Transverse colon (tissue), 4 donors: ENCODE measurements at regions not wholly inside any gene's neighbourhood (a gene's known extent, or its start where the extent isn't known, plus 50 kb on each side); places are given as distances from the start of the nearest gene placed in this dataset.

ENCODE experiments used
- DNase-seq: peaks from one replicate; pipeline ENCODE4 v3.0.0-alpha.2; 2019
- H3K27ac ChIP-seq, 4 donors: fragments of 200-600 bp; sonication (generic); 2 replicates each; pipeline ENCODE4 v1.5.1; 2016 to 2018; ENCODE audit warnings: inconsistent platforms in 4 of 4
- H3K27me3 ChIP-seq: fragments of 200-600 bp; sonication (generic); 2 replicates; pipeline ENCODE4 v1.5.1; 2017; ENCODE audit warnings: inconsistent platforms
- H3K36me3 ChIP-seq, 4 donors: fragments of 200-600 bp; sonication (generic); 2 replicates each; pipeline ENCODE4 v1.5.1; 2017 to 2019; ENCODE audit warnings: inconsistent platforms in 4 of 4
- H3K4me1 ChIP-seq, 4 donors: fragments of 200-600 bp; sonication (generic); 2 replicates each; pipeline ENCODE4 v1.5.1; 2017 to 2020; ENCODE audit warnings: inconsistent platforms in 4 of 4
- H3K4me3 ChIP-seq, 4 donors: fragments of 200-600 bp; sonication (generic); 1 replicate in 1 of 4; 2 replicates in 3 of 4; pipeline versions ENCODE4 v1.5.1 to v1.6.1; 2017 to 2019; ENCODE audit warnings: inconsistent platforms in 4 of 4
- H3K9me3 ChIP-seq, 2 donors: fragments of 200-600 bp; sonication (generic); 2 replicates each; pipeline ENCODE4 v1.5.1; 2017 to 2019; ENCODE audit warnings: inconsistent platforms in 2 of 2
- CTCF ChIP-seq, 5 experiments: fragments of 200-600 bp in 3 of 5; fragments of 450-650 bp in 2 of 5; sonication (generic) in 3 of 5; IDR thresholded peaks; 1 replicate in 2 of 5; 2 replicates in 3 of 5; pipeline ENCODE4 v1.5.1; 2016 to 2017; ENCODE audit warnings: antibody characterized with exemption in 5 of 5, inconsistent platforms in 3 of 5, mild to moderate bottlenecking in 2 of 5, moderate library complexity in 1 of 5
- EP300 ChIP-seq: sonication (generic); formaldehyde crosslinking; IDR thresholded peaks from one replicate; pipeline ENCODE4 v1.6.1; 2017; ENCODE audit warnings: antibody characterized with exemption, low read depth
- POLR2A ChIP-seq: fragments of 450-650 bp; IDR thresholded peaks from one replicate; pipeline ENCODE4 v1.6.1; 2016; ENCODE audit warnings: antibody characterized with exemption, mild to moderate bottlenecking, moderate library complexity
- POLR2AphosphoS5 ChIP-seq, 3 donors: sonication (generic); formaldehyde crosslinking; IDR thresholded peaks; one replicate each; pipeline ENCODE4 v1.6.1; 2016; ENCODE audit warnings: antibody characterized with exemption in 3 of 3
- WGBS, 2 donors: methylation state at CpG; one replicate each; pipeline ENCODE4 v1.1.5; 2018; ENCODE audit warnings: low coverage in 1 of 2; 5-methylcytosine and 5-hydroxymethylcytosine counted together
- in situ Hi-C, 4 donors: fragments of 200-750 bp; cut with MboI; loops; one replicate each; pipeline versions ENCODE4 v1.15.0 to v1.15.1; 2017; ENCODE audit warnings: low sequenced_read_pairs in 3 of 4, low pct_ligation_motif_present in 1 of 4, low pct_unique_long_range_greater_than_20kb in 1 of 4
- intact Hi-C: fragments of 100-400 bp; cut with DNase I; formaldehyde crosslinking; loops from one replicate; pipeline ENCODE4 v1.15.1; 2023; ENCODE audit warnings: low total_unique reads

DNA sequence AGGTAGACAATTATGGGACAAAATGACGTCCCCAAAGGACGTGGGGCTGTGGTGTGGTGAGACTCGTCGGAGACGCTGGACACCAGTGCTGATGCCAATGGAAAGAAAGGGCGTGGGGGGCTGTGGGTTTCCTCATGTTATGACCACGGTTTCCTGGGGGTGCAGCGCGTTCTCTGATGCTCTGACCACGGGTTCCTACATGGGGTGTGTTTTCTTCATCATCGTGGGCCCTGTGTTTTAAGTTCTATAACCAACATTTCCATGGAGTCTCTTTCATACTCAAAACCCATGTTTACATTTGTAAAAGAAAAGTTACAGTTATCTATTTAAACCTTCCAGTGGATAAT is 141.6 kb downstream of the RTP5 start:
- TF ChIP-seq CTCF (IDR thresholded peaks at IDR 0.05) (no peak), POLR2A (no peak), POLR2AphosphoS5 (IDR thresholded peaks at IDR 0.05) (no peak), EP300 (no peak)
- in situ Hi-C loops, result no loop called here
- no peak overlapping the region for H3K27ac ChIP-seq
- H3K4me1 ChIP-seq, result no peaks in the 10 kb centered on the region
- H3K9me3 ChIP-seq, result no peaks in the 10 kb centered on the region
- peak; percentile 7 for DNase-seq
- 45 to 71% methylated on average over 4 to 11 of the region's 11 CpGs for WGBS, 2 donors
- intact Hi-C loops, result no loop called here
- H3K27me3 ChIP-seq, result no peaks in the 10 kb centered on the region
- no peak overlapping the region for H3K4me3 ChIP-seq
- no peaks in the 10 kb centered on the region for H3K36me3 ChIP-seq

- 58 to 75% methylated on average over 7 to 12 of the region's 12 CpGs for WGBS, 2 donors
- TF ChIP-seq POLR2AphosphoS5 (IDR thresholded peaks at IDR 0.05) (no peak), POLR2A (no peak), CTCF (IDR thresholded peaks at IDR 0.05) (no peak), EP300 (no peak)
- H3K27me3 ChIP-seq, result no peaks in the 10 kb centered on the region
- in situ Hi-C loops (no loop called here), intact Hi-C loops (no loop called here)
- no peaks in the 10 kb centered on the region for H3K4me1 ChIP-seq
- H3K27ac ChIP-seq, result no peak overlapping the region
- no peaks in the 10 kb centered on the region for H3K36me3 ChIP-seq
- no peak overlapping the region for H3K4me3 ChIP-seq
- no peaks in the 10 kb centered on the region for H3K9me3 ChIP-seq
- peak; percentile 4 for DNase-seq
Observed at GRCh38 chr2:242011516-242011915, 142.0 kb downstream of the RTP5 start.

GRCh38 chr2:242011991-242012764 is 142.6 kb downstream of the RTP5 start:
- TF ChIP-seq POLR2A, result no peak
- TF ChIP-seq CTCF (IDR thresholded peaks at IDR 0.05), result no peak
- no peak for TF ChIP-seq POLR2AphosphoS5 (IDR thresholded peaks at IDR 0.05)
- TF ChIP-seq EP300, result no peak
- intact Hi-C loops (no loop called here), in situ Hi-C loops (no loop called here)
- no peaks in the 10 kb centered on the region for H3K9me3 ChIP-seq
- H3K4me1 ChIP-seq, result no peaks in the 10 kb centered on the region
- no peak overlapping the region for H3K27ac ChIP-seq
- WGBS, 2 donors, result 68 to 71% methylated on average over 7 to 40 of the region's 40 CpGs
- no peaks in the 10 kb centered on the region for H3K36me3 ChIP-seq
- H3K4me3 ChIP-seq, result no peak overlapping the region
- peak; percentile 7 for DNase-seq
- no peaks in the 10 kb centered on the region for H3K27me3 ChIP-seq

DNA sequence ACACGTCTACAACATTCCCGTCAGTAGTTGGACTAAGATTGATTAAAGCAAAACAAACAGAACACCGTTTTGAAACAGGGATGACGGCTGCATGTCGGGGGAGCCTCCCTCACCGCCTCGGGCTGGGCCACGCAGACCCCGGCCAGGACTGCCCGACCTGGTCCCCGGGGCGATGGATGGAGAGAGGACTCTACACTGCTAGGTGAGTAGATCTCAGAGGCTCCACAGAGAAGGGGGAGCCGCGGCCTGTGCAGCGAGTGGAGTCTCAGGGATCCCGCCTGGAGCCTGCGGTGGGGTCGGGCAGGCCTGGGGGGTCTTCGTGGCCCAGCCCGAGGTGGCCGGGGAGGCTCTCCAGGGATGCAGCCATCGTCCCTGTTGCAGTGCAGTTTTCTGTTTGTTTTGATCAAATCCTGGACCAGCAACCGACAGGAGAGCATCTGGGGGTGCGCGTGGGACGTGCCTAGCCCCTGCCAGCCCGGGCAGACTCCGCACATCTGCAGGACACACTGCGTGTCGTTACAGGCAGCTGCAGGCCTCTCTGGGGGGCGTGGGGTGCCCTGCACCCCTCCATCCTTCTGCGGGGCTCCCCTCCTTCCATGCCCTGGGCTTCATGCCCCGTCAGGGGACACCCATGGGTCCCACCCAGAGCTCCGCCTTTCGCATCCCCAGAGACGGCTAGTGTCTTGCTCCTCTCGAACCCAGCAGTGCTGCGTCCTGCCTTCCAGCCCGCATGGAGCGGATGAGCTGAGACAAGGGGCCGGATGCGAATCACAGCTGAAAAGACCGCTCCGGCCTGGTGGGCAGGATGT is 143.6 kb downstream of the RTP5 start:
- Histone ChIP-seq H3K9me3 (no peaks in the 10 kb centered on the region), H3K27me3 (no peaks in the 10 kb centered on the region), H3K36me3 (no peaks in the 10 kb centered on the region), H3K4me1 (no peaks in the 10 kb centered on the region), H3K4me3 (no peak overlapping the region), H3K27ac (no peak overlapping the region)
- intact Hi-C loops (no loop called here), in situ Hi-C loops (no loop called here)
- 70 to 83% methylated on average over 16 to 44 of the region's 44 CpGs for WGBS, 2 donors
- no peak for TF ChIP-seq POLR2A
- TF ChIP-seq EP300, result no peak
- no peak for TF ChIP-seq POLR2AphosphoS5 (IDR thresholded peaks at IDR 0.05)
- TF ChIP-seq CTCF (IDR thresholded peaks at IDR 0.05), result no peak
- no peak for DNase-seq
